ACC112 (cell line): ENCODE measurements at regions not wholly inside any gene's neighbourhood (a gene's known extent, or its start where the extent isn't known, plus 50 kb on each side); places are given as distances from the start of the nearest gene placed in this dataset.
"Not testable (repeated sequence)": the region's sequence is repeated elsewhere in the genome, so short reads cannot be mapped to it uniquely, and the experiment has no call there.

Source experiments
- H2AFZ ChIP-seq: fragments of 200-600 bp; sonication (generic); one replicate; pipeline ENCODE4 v1.6.0; 2017; ENCODE audit warnings: antibody characterized with exemption, low read length; ENCODE audit not compliant: unreplicated experiment
- H3K27ac ChIP-seq: fragments of 200-600 bp; sonication (generic); 2 replicates; pipeline ENCODE4 v1.5.1; 2014; ENCODE audit warnings: low read depth, mild to moderate bottlenecking, antibody characterized with exemption, low read length, moderate library complexity
- H3K27me3 ChIP-seq: fragments of 200-600 bp; sonication (generic); 2 replicates; pipeline ENCODE4 v1.6.1; 2014; ENCODE audit warnings: mild to moderate bottlenecking, antibody characterized with exemption, low read length, moderate library complexity, mixed read lengths; ENCODE audit not compliant: insufficient read depth
- H3K36me3 ChIP-seq: fragments of 200-600 bp; sonication (generic); 2 replicates; pipeline ENCODE4 v1.6.1; 2016; ENCODE audit warnings: mild to moderate bottlenecking, antibody characterized with exemption, low read length, moderate library complexity, mixed read lengths; ENCODE audit not compliant: insufficient read depth
- H3K4me1 ChIP-seq: fragments of 200-600 bp; sonication (generic); one replicate; pipeline ENCODE4 v1.6.1; 2016; ENCODE audit warnings: low read length, mixed read lengths; ENCODE audit not compliant: insufficient read depth, unreplicated experiment, control insufficient read depth
- H3K4me3 ChIP-seq: fragments of 200-600 bp; sonication (generic); 2 replicates; pipeline ENCODE4 v1.5.1; 2014; ENCODE audit warnings: mild to moderate bottlenecking, low read depth, low read length
- H3K79me2 ChIP-seq: fragments of 200-600 bp; sonication (generic); one replicate; pipeline ENCODE4 v1.6.0; 2016; ENCODE audit warnings: low read length; ENCODE audit not compliant: control insufficient read depth, unreplicated experiment, insufficient read depth

- H3K79me2 ChIP-seq: no peaks in the 10 kb centered on the region
- H3K4me1 ChIP-seq: peaks cover 5% of the 10 kb centered on the region
- H3K4me3 ChIP-seq: no peak overlapping the region
- no peak overlapping the region for H2AFZ ChIP-seq
- no peaks in the 10 kb centered on the region for H3K36me3 ChIP-seq
- no peak overlapping the region for H3K27ac ChIP-seq
- no peaks in the 10 kb centered on the region for H3K27me3 ChIP-seq
Observed at GRCh38 chr5:164312801-164313200, 807.4 kb downstream of the MAT2B start.

DNA sequence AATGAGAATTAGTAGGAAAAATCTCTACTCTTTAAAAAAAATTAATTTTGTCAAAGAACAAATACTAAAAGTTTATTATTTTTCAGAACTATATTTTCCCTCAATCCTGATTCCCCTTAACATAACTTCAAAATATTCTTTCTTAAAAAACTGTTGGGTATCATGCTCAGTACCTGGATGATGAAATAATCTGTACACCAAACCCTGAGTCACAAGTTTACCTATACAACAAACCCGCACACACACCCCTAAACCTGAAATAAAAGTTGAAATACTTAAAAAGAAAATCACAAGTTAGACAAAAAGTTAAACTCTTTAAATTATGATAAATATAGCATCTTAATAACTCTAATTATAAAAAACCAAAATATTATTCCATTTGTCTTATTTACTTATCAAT lies 812.3 kb downstream of the MAT2B start:
- H3K4me1 ChIP-seq: peaks cover 5% of the 10 kb centered on the region
- no peaks in the 10 kb centered on the region for H3K79me2 ChIP-seq
- no peak overlapping the region for H3K4me3 ChIP-seq
- H2AFZ ChIP-seq: no peak overlapping the region
- H3K36me3 ChIP-seq: no peaks in the 10 kb centered on the region
- no peak overlapping the region for H3K27ac ChIP-seq
- no peaks in the 10 kb centered on the region for H3K27me3 ChIP-seq

DNA sequence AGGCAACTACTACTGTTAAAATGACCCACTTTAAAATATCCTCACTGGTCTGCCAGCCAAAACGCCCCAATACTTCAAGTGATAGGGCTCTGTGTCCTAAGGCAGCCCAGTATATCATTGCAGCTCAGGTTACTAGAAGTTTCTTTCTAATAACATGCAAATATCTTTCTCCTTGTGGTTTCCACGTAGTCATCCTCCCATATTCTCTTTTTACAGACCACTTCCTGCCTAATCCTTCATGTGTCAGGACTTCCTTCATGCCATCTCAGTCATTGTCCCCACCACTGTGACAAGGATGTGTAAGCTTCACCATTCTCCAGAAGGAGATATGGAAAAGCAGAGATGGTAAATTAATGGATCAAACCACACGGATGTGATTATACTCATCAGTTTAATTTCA lies 813.7 kb downstream of the MAT2B start:
- no peaks in the 10 kb centered on the region for H3K27me3 ChIP-seq
- H3K36me3 ChIP-seq: no peaks in the 10 kb centered on the region
- no peak overlapping the region for H3K4me3 ChIP-seq
- no peaks in the 10 kb centered on the region for H3K79me2 ChIP-seq
- H2AFZ ChIP-seq: no peak overlapping the region
- H3K4me1 ChIP-seq: peaks cover 5% of the 10 kb centered on the region
- no peak overlapping the region for H3K27ac ChIP-seq

DNA sequence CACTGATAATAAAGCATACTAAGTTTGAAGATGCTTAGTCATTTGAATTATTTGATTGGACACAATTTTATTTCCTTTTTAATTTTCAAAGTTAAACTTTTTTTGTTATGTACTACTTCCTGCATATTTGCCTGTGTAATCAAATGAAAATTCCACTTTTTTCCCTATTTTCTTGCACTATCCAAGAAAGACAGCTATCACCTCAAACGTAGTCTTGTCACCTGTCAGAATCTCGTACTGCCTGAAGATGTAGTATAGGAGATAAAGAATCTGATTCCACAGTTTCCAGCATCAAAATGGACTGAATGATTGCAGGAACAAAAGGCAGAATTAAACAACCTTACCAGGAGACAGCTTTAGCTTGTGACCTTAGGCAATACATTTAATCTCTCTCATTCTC lies 818.8 kb downstream of the MAT2B start:
- H3K4me1 ChIP-seq: no peaks in the 10 kb centered on the region
- no peak overlapping the region for H2AFZ ChIP-seq
- H3K27me3 ChIP-seq: no peaks in the 10 kb centered on the region
- H3K4me3 ChIP-seq: no peak overlapping the region
- no peak overlapping the region for H3K27ac ChIP-seq
- H3K79me2 ChIP-seq: no peaks in the 10 kb centered on the region
- H3K36me3 ChIP-seq: no peaks in the 10 kb centered on the region; the same call in 1 of the 2 replicates

- Histone ChIP-seq H3K79me2 (no peaks in the 10 kb centered on the region), H3K4me1 (no peaks in the 10 kb centered on the region), H3K36me3 (no peaks in the 10 kb centered on the region; the same call in 1 of the 2 replicates), H3K4me3 (no peak overlapping the region), H3K27ac (no peak overlapping the region), H2AFZ (no peak overlapping the region), H3K27me3 (no peaks in the 10 kb centered on the region)
Observed at GRCh38 chr5:164326219-164326618, 820.8 kb downstream of the MAT2B start.

GRCh38 chr5:164327166-164327565 lies 821.7 kb downstream of the MAT2B start:
- not testable (repeated sequence) for H3K4me1 ChIP-seq, H3K4me3 ChIP-seq, H3K27ac ChIP-seq, H2AFZ ChIP-seq, H3K27me3 ChIP-seq, H3K79me2 ChIP-seq, H3K36me3 ChIP-seq

GRCh38 chr5:164332349-164333196 lies 827.2 kb downstream of the MAT2B start:
- peaks cover 33% of the 10 kb centered on the region for H3K4me1 ChIP-seq
- H3K27me3 ChIP-seq: no peaks in the 10 kb centered on the region
- no peaks in the 10 kb centered on the region for H3K79me2 ChIP-seq

GRCh38 chr5:164335837-164336236 lies 830.4 kb downstream of the MAT2B start:
- Histone ChIP-seq H3K4me1 (peaks cover 64% of the 10 kb centered on the region), H3K36me3 (0 out of 2 replicates have a peak, but pooled peaks cover 3% of the 10 kb centered on the region), H3K4me3 (peak overlapping the region; percentile 40; the same call in 1 of the 2 replicates), H3K27ac (peak overlapping the region; percentile 96), H2AFZ (no peak overlapping the region), H3K79me2 (no peaks in the 10 kb centered on the region), H3K27me3 (no peaks in the 10 kb centered on the region)

More at GRCh38 chr5:164332349-164333196, 827.2 kb downstream of the MAT2B start:
- H2AFZ ChIP-seq: no peak overlapping the region
- 0 out of 2 replicates have a peak, but pooled peaks cover 3% of the 10 kb centered on the region for H3K36me3 ChIP-seq
- H3K27ac ChIP-seq: no peak overlapping the region
- no peak overlapping the region for H3K4me3 ChIP-seq

DNA sequence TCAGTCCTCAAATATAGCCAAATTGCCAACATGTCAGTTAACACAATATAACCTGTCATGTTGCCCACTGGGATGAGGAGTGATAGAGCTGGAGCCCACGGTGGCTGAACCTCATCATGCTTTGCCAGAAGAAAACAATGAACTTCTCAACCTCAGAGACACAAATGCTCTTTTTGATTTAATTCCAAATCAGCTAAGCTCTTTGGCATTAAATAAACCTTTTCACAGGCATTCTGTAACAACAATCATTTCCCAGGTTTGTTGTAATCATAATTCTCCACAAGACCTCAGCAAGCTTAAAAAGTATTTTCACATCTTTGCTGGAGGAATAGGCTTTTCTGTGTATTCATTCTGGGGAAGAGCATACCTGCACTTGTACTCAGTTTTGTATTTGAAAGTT lies 830.9 kb downstream of the MAT2B start:
- Histone ChIP-seq H3K36me3 (0 out of 2 replicates have a peak, but pooled peaks cover 3% of the 10 kb centered on the region), H3K27ac (peak overlapping the region; percentile 96), H2AFZ (no peak overlapping the region), H3K27me3 (no peaks in the 10 kb centered on the region), H3K4me3 (peak overlapping the region; percentile 40; the same call in 1 of the 2 replicates), H3K79me2 (no peaks in the 10 kb centered on the region), H3K4me1 (peaks cover 68% of the 10 kb centered on the region)

DNA sequence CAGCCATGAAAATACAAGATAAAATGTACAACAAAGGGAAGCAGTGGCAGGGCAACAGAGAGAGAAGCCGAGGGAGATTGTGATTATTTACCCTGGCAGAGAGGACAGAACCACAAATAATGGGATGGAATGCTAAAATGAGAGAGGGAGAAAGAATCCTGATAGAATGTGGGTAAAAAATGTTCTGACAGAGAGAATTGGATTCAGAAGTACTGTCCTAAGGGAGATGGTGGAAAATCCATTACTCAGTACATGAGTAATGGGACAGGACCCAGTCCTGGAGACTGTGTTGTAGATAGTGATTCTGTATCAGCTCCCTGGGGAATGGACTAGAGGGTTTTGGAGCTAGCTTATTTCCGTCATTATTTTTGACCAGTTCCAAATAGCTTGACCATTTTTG lies 831.5 kb downstream of the MAT2B start:
- 0 out of 2 replicates have a peak, but pooled peaks cover 3% of the 10 kb centered on the region for H3K36me3 ChIP-seq
- no peaks in the 10 kb centered on the region for H3K27me3 ChIP-seq
- peaks cover 69% of the 10 kb centered on the region for H3K4me1 ChIP-seq
- peak overlapping the region; percentile 40; the same call in 1 of the 2 replicates for H3K4me3 ChIP-seq
- no peaks in the 10 kb centered on the region for H3K79me2 ChIP-seq
- peak overlapping the region; percentile 96 for H3K27ac ChIP-seq
- no peak overlapping the region for H2AFZ ChIP-seq

GRCh38 chr5:164341056-164341619 lies 835.7 kb downstream of the MAT2B start:
- Histone ChIP-seq H3K4me1 (peaks cover 65% of the 10 kb centered on the region), H3K79me2 (no peaks in the 10 kb centered on the region), H2AFZ (peak overlapping the region; percentile 12), H3K27ac (no peak overlapping the region), H3K27me3 (no peaks in the 10 kb centered on the region), H3K4me3 (no peak overlapping the region), H3K36me3 (no peaks in the 10 kb centered on the region)
